Right ventricle myocardium inferior (tissue), 1 donor: ENCODE measurements at regions not wholly inside any gene's neighbourhood (a gene's known extent, or its start where the extent isn't known, plus 50 kb on each side); places are given as distances from the start of the nearest gene placed in this dataset.
"Not testable (repeated sequence)": the region's sequence is repeated elsewhere in the genome, so short reads cannot be mapped to it uniquely, and the experiment has no call there.

Experiments used
- ATAC-seq: fragments of 200-7000 bp; cut with Tn5 transposase; one replicate; pipeline ENCODE4 v1.9.1; 2020; ENCODE audit warnings: mild to moderate bottlenecking, moderate library complexity
- DNase-seq: peaks from one replicate; pipeline ENCODE4 v3.0.0; 2021; ENCODE audit errors: missing footprints
- intact Hi-C: fragments of 100-400 bp; cut with DNase I; formaldehyde crosslinking; loops from one replicate; pipeline ENCODE4 v1.11.0; 2022
- donor health status: DM: no; HTN: yes; CAD: no; lungs with severe emphysema.

DNA sequence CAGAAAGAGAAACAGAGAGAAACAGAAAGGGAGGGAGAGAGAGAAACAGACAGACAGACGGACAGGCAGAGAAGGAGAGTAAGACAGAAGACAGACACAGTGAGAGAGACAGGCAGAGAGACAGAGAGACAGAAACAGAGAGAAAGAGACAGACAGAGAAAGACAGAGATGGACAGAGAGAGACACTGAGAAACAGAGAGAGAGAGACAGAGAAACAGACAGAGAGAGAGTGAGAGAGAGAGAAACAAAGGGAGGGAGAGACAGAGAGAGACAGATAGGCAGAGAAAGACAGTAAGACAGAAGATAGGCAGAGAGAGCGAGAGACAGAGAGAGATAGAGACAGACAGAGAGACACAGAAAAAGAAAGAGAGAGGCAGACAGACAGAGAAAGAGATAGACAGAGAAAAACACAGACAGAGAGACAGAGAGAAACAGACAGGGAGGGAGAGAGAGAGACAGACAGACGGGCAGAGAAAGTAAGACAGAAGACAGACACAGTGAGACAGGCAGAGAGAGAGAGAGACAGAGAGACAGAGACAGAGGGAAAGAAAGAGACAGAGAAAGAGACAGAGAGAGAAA, 753.4 kb upstream of the DEFB115 start:
- DNase-seq (no peak), ATAC-seq (no peak)
- intact Hi-C loops: no loop called here

DNA sequence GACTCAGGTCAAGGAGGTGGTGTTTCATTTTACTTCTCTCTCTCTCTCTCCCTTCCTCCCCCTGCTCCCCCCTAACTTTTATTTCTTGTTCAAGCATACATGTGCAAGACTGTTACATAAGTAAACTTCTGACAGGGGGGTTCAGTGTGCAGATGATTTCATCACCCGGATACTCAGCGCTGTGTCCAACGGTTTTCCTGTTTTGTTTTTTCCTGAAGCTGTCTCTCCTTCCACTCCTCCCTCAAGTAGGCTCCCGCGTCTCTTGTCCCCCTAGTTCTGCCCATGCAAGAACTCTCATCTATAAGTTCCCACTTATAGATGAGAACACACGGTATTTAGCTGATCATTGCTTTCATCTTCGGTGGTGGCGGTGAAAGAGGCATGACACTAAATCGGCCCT, 751.9 kb upstream of the DEFB115 start:
- DNase-seq (no peak), ATAC-seq (no peak)
- intact Hi-C loops: no loop called here

- DNase-seq: no peak
- ATAC-seq: no peak
- intact Hi-C loops: no loop called here
Observed at GRCh38 chr20:30506100-30506499, 751.4 kb upstream of the DEFB115 start.

- intact Hi-C loops, ATAC-seq, DNase-seq: not testable (repeated sequence)
Observed at GRCh38 chr20:30508382-30508781, 749.1 kb upstream of the DEFB115 start.

- DNase-seq (no peak), ATAC-seq (no peak)
- intact Hi-C loops: no loop called here
Observed at GRCh38 chr20:30511322-30512030, 746.0 kb upstream of the DEFB115 start.

- ATAC-seq (no peak), DNase-seq (no peak)
- intact Hi-C loops: no loop called here
Observed at GRCh38 chr20:30513050-30513628, 744.3 kb upstream of the DEFB115 start.

- DNase-seq, intact Hi-C loops, ATAC-seq: not testable (repeated sequence)
Observed at GRCh38 chr20:30515915-30516314, 741.5 kb upstream of the DEFB115 start.

- intact Hi-C loops, DNase-seq, ATAC-seq: not testable (repeated sequence)
Observed at GRCh38 chr20:30518906-30519305, 738.6 kb upstream of the DEFB115 start.

- ATAC-seq, DNase-seq, intact Hi-C loops: not testable (repeated sequence)
Observed at GRCh38 chr20:30521686-30522415, 735.6 kb upstream of the DEFB115 start.

GRCh38 chr20:30524155-30524554, 733.3 kb upstream of the DEFB115 start:
- ATAC-seq, DNase-seq, intact Hi-C loops: not testable (repeated sequence)

DNA sequence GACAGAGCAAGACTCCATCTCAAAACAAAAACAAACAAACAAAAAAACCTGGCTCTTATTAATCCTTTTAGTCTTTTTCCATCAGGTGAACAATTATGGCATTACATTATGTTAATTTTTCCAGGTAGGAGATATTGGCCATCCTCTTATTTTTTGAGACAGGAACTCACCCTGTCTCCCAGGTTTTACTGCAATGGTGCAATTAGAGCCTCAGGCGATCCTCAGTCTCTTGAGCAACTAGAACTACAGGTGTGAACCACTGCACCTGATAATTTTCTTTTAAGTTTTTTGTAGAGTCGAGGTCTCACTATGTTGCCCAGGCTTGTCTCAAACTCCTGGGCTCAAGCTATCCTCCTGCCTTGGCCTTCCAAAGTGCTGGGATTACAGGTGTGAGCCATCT, 732.7 kb upstream of the DEFB115 start:
- ATAC-seq, DNase-seq, intact Hi-C loops: not testable (repeated sequence)

DNA sequence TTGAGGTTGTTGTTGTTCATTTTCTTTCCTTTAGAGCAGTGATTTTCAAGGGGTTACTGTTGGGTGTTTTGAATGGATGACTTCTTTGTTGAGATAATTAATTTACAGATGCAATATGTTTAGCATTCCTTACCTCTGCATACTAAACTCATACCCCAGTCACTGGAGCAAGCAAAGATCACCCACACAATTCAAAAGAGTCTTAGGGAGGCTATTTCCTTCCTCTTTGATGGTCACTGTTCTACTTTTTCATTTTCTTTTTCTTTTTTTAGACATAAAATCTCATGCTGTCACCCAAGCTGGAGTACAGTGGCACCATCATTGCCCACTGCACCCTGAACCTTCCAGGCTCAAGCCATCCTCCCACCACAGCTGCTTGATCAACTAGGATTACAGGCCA, 723.8 kb upstream of the DEFB115 start:
- DNase-seq, intact Hi-C loops, ATAC-seq: not testable (repeated sequence)

GRCh38 chr20:30537459-30537858, 720.0 kb upstream of the DEFB115 start:
- DNase-seq, intact Hi-C loops: not testable (repeated sequence)
- peak; percentile 56 for ATAC-seq

DNA sequence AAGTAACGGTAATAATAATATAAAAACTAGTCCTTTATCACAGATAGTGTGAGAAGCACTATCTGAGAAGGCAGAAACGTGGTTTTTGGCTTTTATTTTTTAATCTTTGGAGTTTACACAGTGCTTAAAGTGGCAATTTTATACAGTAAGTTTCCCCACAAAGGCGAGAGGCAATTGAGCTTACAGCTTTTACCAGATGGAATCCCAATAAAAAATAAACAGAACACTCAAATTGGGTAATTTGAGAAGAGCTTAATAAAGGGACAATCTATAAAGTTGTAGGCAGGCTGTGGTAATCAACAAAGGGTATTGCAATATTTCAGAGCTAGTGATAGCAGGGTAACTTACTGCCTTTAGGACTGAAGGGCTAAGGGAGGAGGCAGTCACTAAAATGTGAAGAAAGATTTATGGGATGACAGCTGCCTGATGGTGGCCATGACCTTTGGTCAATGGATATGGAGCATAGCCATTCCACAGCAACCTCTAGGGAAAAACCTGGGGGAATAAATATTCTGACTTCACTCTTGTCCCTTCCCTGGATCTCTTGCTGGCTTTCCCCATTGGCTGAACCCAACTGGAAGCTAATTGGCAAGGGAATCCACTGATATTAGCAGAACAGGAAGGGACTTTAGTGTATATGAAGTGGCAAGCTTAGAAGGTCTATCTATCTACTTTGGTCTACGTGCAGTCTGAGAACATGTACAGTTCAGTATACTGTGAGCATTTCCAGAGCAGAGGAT, 717.0 kb upstream of the DEFB115 start:
- ATAC-seq, intact Hi-C loops, DNase-seq: not testable (repeated sequence)

DNA sequence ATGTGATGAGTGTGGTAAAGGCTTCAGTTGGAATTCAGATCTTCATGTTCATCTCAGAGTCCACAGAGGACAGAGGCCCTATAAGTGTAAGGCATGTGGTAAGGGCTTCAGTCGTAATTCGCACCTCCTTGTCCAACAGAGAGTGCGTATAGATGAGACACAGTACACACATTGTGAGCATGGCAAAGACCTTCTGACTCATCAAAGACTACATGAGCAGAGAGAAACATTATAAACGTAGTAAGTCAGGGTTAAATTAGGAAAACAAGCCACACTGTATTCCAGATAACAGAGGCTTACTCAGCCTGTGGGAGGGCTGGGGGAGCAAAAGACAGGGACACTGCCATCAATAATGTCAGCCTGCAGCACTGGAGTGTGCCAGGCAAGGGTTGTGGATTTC, 706.2 kb upstream of the DEFB115 start:
- DNase-seq, intact Hi-C loops, ATAC-seq: not testable (repeated sequence)

DNA sequence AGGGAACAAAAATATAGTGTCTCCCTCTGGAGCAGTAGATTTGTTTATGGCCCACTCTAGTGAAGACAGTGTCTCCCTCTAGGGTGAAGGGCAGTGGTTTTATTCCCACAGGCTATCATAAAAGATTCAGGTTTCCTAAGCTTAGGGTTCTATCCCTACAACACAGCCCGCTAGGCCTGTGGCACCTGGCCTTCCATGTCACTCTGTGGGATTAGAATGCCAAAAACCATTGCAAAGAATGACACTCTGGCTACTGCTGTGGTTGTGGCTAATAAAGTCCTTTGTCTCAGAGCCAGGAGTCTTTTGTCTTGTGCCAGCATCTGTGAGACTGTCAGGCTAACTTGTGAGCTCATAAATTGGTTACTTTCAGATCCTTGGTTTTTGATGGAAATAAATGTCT, 700.7 kb upstream of the DEFB115 start:
- ATAC-seq, DNase-seq, intact Hi-C loops: not testable (repeated sequence)

DNA sequence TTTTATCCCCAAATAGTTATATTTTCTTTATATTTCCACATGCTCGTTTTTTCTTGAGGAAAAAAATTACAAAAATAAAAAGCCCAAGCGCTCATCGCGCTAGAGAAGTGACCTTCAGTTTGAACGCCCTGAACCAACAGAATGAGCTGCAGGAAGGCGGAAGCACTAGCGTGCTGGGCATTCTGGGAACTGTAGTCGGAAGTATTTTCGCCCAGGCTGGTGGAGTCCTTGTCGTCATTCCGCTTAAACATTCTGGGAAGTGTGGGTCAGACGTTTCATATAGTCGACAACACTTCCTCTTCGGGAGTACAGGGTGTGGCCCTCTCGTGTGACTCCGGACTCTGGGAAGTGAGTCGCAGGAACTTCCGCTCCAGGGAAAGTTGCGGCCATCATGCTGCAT, 692.4 kb upstream of the DEFB115 start:
- ATAC-seq, intact Hi-C loops, DNase-seq: not testable (repeated sequence)

GRCh38 chr20:30569867-30570266, 687.6 kb upstream of the DEFB115 start:
- intact Hi-C loops, DNase-seq, ATAC-seq: not testable (repeated sequence)

DNA sequence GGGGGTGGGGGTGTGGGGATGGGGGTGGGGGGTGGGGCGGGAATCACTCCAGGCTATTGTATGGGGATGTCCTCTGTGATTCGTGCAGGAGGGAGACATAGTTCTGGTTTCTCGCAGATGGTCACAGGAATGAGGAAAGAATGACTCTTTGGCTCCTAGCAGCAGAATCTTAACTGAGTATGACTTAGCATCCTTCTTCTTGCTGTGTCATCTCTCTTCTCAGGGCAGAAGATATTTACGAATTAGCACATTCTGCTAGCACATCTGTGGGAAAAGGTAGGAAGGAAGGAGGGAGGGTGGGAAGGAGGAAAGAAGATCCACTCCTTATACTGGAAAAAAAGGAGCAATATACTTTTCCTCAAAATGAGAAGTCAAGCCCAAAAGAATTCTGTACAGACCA, 686.8 kb upstream of the DEFB115 start:
- DNase-seq, intact Hi-C loops, ATAC-seq: not testable (repeated sequence)
